Brain microvascular endothelial cell (primary cell): ENCODE measurements at regions not wholly inside any gene's neighbourhood (a gene's known extent, or its start where the extent isn't known, plus 50 kb on each side); places are given as distances from the start of the nearest gene placed in this dataset.
"Not testable (repeated sequence)": the region's sequence is repeated elsewhere in the genome, so short reads cannot be mapped to it uniquely, and the experiment has no call there.

Experiments
- DNase-seq: peaks from one replicate; pipeline ENCODE4 v3.0.0-alpha.2; 2020
- H3K27ac ChIP-seq: fragments of 250-450 bp; sonication (Bioruptor Pico); 2 replicates; pipeline ENCODE4 v1.5.1; 2020; ENCODE audit warnings: mild to moderate bottlenecking, moderate library complexity
- H3K27me3 ChIP-seq: fragments of 250-450 bp; sonication (Bioruptor Pico); replicated peaks from 2 replicates; pipeline ENCODE4 v1.5.1; 2020; ENCODE audit warnings: mild to moderate bottlenecking
- H3K36me3 ChIP-seq: fragments of 250-450 bp; sonication (Bioruptor Pico); replicated peaks from 2 replicates; pipeline ENCODE4 v1.5.1; 2020; ENCODE audit warnings: mild to moderate bottlenecking
- H3K4me3 ChIP-seq: 2 replicates; pipeline ENCODE4 v1.5.1; 2011; ENCODE audit warnings: low read depth, mild to moderate bottlenecking, control low read depth, low read length, moderate library complexity
- in situ Hi-C: cut with HindIII; loops from 2 replicates; pipeline ENCODE4 v1.10.0; 2017; ENCODE audit warnings: low sequenced_read_pairs, low pct_ligation_motif_present
- TF ChIP-seq, protein P1 (sequence below): IDR thresholded peaks from 2 replicates; pipeline ENCODE4 v1.5.1; 2011; ENCODE audit warnings: low read depth, mild to moderate bottlenecking, moderate library complexity, low read length, control low read depth, inconsistent platforms; ENCODE audit errors: missing control alignments

GRCh38 chr1:245059806-245060424, 94.9 kb upstream of the KIF26B start:
- no peak for DNase-seq
- TF ChIP-seq, protein P1, sequence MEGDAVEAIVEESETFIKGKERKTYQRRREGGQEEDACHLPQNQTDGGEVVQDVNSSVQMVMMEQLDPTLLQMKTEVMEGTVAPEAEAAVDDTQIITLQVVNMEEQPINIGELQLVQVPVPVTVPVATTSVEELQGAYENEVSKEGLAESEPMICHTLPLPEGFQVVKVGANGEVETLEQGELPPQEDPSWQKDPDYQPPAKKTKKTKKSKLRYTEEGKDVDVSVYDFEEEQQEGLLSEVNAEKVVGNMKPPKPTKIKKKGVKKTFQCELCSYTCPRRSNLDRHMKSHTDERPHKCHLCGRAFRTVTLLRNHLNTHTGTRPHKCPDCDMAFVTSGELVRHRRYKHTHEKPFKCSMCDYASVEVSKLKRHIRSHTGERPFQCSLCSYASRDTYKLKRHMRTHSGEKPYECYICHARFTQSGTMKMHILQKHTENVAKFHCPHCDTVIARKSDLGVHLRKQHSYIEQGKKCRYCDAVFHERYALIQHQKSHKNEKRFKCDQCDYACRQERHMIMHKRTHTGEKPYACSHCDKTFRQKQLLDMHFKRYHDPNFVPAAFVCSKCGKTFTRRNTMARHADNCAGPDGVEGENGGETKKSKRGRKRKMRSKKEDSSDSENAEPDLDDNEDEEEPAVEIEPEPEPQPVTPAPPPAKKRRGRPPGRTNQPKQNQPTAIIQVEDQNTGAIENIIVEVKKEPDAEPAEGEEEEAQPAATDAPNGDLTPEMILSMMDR, result no peak
- no peak overlapping the region for H3K27ac ChIP-seq

GRCh38 chr1:245058882-245059281, 95.9 kb upstream of the KIF26B start:
- no peaks in the 10 kb centered on the region for H3K36me3 ChIP-seq
- no peak overlapping the region for H3K27ac ChIP-seq
- DNase-seq, result no peak
- no peak overlapping the region for H3K4me3 ChIP-seq
- in situ Hi-C loops, result no loop called here
- TF ChIP-seq, protein P1, result no peak
- H3K27me3 ChIP-seq, result no peaks in the 10 kb centered on the region

More at GRCh38 chr1:245059806-245060424, 94.9 kb upstream of the KIF26B start:
- no peak overlapping the region for H3K4me3 ChIP-seq
- no peaks in the 10 kb centered on the region for H3K36me3 ChIP-seq
- in situ Hi-C loops, result no loop called here
- H3K27me3 ChIP-seq, result no peaks in the 10 kb centered on the region

GRCh38 chr1:245058436-245058835, 96.3 kb upstream of the KIF26B start:
- in situ Hi-C loops, result no loop called here
- TF ChIP-seq, protein P1, result no peak

GRCh38 chr1:245056913-245057312, 97.9 kb upstream of the KIF26B start:
- no peak overlapping the region for H3K4me3 ChIP-seq
- no peaks in the 10 kb centered on the region for H3K36me3 ChIP-seq
- TF ChIP-seq, protein P1, result no peak
- no peak overlapping the region for H3K27ac ChIP-seq
- H3K27me3 ChIP-seq, result no peaks in the 10 kb centered on the region
- no peak for DNase-seq
- in situ Hi-C loops, result no loop called here

More at GRCh38 chr1:245058436-245058835, 96.3 kb upstream of the KIF26B start:
- Histone ChIP-seq H3K4me3 (no peak overlapping the region), H3K36me3 (no peaks in the 10 kb centered on the region), H3K27me3 (no peaks in the 10 kb centered on the region), H3K27ac (no peak overlapping the region)
- no peak for DNase-seq

- H3K27ac ChIP-seq, H3K27me3 ChIP-seq, H3K4me3 ChIP-seq, H3K36me3 ChIP-seq, in situ Hi-C loops, DNase-seq: not testable (repeated sequence)
Measured at GRCh38 chr1:245056296-245056695, 98.5 kb upstream of the KIF26B start.

DNA sequence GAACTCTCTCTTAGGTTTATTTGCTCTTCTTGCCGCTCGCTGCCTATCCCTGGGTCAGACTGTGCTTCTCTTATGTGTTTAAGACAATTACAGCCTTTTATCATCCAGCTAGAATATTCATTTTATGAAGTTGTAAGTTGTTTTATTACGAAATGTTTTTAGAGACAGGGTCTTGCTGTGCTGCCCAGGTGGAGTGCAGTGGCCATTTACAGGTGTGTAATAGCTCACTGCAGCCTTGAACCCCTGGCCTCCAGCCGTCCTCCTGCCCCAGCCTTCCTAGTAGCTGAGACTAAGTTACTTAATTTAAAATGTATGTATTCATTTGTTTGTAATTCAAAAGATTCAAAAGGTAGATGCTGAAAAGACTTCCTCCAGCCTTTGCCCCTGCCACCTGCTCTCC, 99.0 kb upstream of the KIF26B start:
- TF ChIP-seq, protein P1, result no peak
- no peaks in the 10 kb centered on the region for H3K27me3 ChIP-seq
- H3K36me3 ChIP-seq, result no peaks in the 10 kb centered on the region
- in situ Hi-C loops, result no loop called here
- H3K4me3 ChIP-seq, result no peak overlapping the region
- H3K27ac ChIP-seq, result no peak overlapping the region
- no peak for DNase-seq
